GM18951 (cell line): ENCODE measurements at regions not wholly inside any gene's neighbourhood (a gene's known extent, or its start where the extent isn't known, plus 50 kb on each side); places are given as distances from the start of the nearest gene placed in this dataset.

Source experiments
- POLR2A ChIP-seq: IDR thresholded peaks from 4 replicates; pipeline ENCODE4 v1.6.1; 2011; ENCODE audit warnings: mild to moderate bottlenecking; ENCODE audit not compliant: insufficient read length, insufficient read depth; ENCODE audit errors: extremely low read depth
- in situ Hi-C: fragments of 300-500 bp; cut with MboI; formaldehyde crosslinking; loops from one replicate; pipeline ENCODE4 v1.12.0; 2022; ENCODE audit warnings: low sequenced_read_pairs, mixed read lengths, inconsistent platforms; ENCODE audit not compliant: unreplicated experiment

DNA sequence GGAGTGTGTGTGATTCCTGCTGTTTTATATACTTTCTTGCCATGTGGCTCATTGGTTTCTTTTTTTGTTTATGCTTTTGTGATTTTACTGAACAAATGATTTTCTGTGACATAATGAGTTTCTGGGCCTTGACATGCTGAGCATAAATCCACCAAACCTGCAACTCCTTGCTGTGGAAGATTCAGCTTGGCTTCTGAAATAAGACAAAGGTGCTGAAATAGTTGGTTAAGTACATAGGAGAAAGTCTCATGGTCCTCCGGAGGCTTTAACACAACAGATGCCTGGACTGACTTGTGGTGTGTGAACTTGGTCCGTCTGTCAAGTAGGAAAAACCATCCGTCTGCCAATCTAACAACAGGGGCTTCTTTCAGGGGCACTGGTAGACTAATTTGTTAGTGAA, 315.3 kb upstream of the CXCR4 start:
- in situ Hi-C loops: no loop called here
- no peak for TF ChIP-seq POLR2A

DNA sequence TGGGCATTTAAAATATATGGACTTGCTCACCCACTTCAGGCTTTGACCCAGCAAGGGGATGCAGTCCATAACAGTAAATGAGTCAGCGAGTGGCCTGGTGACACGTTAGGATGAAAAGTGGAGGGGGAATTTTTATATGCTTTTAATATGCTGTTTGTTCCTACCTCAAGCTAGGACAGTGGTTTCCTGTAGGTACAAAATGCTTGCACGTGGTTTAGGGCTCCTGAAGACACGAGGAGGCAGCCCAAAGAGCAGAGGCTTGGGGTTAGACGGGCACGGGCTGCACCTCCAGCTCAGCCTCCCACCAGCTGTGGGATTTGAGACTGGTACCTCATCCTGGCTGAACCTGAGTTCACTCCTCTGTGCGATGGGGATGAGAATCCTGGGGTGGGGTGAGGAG, 306.2 kb upstream of the CXCR4 start:
- in situ Hi-C loops: loop anchor here (25.0 kb wide), 1 partner anchor 1413 kb away; no protein-coding TSS in a partner anchor
- TF ChIP-seq POLR2A: no peak

DNA sequence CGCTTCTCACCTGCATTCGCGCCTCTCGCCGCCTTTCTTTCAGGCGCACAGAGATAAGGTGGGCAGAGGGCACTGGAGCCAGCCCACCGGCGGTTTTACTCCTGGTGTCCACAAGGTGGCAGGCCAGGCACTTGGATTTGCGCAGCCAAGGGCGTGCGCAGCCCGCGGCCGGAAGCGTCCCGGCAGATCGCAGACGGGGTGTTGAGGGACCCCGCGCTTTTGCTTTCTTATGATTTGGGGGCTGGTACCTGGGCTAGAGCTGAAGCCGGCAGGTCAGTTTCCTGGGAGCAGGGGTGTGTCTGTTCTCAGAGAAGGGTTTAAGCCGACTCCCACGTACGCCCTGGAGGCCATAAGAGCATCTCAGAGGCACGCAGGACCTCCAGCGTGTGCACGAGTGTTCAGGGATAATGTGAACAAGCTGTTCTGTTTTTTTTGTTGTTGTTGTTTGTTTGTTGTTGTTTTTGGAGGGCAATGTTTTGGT, 305.6 kb upstream of the CXCR4 start:
- in situ Hi-C loops: loop anchor here (25.0 kb wide), 1 partner anchor 1414 kb away; no protein-coding TSS in a partner anchor
- TF ChIP-seq POLR2A: no peak

DNA sequence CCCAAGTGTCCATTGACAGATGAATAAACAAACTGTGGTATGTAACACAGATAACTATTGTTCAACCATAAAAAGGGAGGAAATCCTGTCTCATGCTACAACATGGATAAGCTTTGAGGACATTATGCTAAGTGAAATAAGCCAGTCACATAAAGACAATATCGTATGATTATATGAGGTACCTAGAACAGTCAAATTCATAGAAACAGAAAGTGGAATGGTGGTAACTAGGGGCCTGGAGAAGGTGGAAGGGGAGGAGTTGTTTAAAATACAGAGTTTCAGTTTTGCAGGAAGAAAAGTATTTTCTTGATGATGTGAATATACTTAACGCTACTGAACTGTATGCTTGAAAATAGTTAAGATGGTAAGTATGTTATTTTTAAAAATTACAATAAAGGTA, 304.6 kb upstream of the CXCR4 start:
- in situ Hi-C loops: loop anchor here (25.0 kb wide), 1 partner anchor 1415 kb away; no protein-coding TSS in a partner anchor
- TF ChIP-seq POLR2A: no peak

DNA sequence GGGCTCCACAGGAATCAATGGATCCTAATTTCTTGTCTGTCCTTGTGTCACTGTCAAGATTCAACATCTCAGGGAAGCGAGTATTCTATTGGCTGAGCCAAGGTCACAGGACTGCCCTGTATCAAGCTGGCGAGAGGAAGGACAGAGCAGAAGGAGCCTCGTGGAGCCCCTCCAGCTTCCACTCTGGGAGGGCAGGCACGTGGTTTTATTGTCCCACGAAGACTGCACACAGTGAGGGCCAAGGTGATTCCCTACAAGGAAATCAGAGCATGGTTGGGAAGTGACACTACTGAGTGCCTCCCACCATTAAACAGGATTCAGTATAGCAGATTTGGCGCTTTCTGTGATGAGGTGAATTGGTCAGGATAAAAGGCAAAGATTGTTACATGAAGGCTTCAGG, 302.4 kb upstream of the CXCR4 start:
- in situ Hi-C loops: loop anchor here (25.0 kb wide), 1 partner anchor 1417 kb away; no protein-coding TSS in a partner anchor
- no peak for TF ChIP-seq POLR2A

DNA sequence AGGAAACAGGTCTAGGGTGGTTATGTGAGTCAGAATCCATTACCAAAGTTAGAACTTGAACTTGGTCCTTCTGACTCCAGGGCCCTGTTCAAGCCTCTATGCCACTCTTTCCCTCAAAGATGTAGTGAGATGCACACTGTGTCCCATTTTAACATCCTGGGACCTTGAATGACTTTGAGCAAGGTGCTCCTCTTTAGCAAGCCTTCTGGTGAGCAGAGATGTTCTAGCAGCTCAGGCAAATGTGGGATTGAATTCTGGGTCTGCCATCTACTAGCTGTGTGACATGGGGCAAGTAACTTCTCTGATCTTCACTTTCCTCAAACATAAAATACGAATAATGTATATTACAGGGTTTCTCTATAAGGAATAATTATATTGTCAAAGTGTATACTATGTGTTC, 294.0 kb upstream of the CXCR4 start:
- in situ Hi-C loops: loop anchor here (25.0 kb wide), 1 partner anchor 1425 kb away; no protein-coding TSS in a partner anchor
- no peak for TF ChIP-seq POLR2A

DNA sequence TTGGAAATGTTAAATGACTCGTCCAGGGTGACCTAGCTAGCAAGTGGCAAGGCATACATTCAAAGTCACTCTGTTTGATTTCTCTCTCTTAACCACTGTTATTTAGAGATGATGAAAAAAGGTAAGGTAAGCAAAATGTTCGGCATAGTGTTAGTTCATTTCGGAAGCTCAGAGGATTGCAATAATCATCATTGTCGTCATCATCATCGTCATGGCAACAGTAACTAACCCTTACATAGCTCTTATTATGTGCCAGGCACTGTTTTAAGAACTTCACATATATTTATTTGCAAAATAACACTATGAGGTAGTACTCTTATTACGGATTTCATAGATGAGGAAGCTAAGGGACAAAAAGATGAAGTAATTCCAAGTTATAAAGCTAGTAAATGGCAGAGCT, 292.7 kb upstream of the CXCR4 start:
- in situ Hi-C loops: loop anchor here (25.0 kb wide), 1 partner anchor 1427 kb away; no protein-coding TSS in a partner anchor

DNA sequence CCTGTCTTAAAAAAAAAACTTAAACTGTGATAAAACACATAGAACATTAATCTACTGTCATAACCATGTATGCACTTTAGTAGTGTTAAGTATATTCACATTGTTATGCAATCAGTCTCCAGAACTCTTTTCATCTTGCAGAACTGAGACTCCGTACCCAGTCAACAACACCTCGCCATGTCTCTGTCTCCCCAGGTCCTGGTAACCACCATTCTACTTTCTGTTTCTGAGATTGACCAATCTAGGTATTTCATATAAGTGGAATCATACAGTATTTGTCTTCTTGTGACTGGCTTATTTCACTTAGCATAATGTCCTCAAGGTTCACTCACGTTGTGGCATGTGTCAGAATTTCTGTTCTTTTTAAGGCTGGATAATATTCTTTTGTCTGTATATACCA, 290.8 kb upstream of the CXCR4 start:
- in situ Hi-C loops: loop anchor here (25.0 kb wide), 1 partner anchor 1429 kb away; no protein-coding TSS in a partner anchor

More for the DNA sequence above, 292.7 kb upstream of the CXCR4 start:
- no peak for TF ChIP-seq POLR2A

DNA sequence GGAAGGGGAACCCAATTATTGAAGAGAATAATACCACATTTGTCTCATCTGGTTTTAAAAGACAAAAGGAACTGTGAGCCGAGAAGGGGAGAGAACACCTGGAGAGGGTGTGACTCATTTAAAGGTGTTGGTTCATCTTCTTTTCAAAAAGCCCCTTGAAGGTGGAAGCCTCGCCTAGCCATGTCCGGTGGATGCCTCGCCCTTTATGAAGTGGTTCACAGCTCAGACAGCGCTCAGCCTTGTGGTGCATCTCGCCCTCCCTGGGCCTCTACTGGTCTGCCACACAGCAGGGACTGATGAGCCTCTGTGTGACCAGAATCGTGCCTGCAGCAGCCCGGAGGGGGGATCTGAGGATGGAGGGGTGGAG, 290.0 kb upstream of the CXCR4 start:
- in situ Hi-C loops: loop anchor here (25.0 kb wide), 1 partner anchor 1429 kb away; no protein-coding TSS in a partner anchor
- TF ChIP-seq POLR2A: no peak

More for the DNA sequence above, 290.8 kb upstream of the CXCR4 start:
- no peak for TF ChIP-seq POLR2A

DNA sequence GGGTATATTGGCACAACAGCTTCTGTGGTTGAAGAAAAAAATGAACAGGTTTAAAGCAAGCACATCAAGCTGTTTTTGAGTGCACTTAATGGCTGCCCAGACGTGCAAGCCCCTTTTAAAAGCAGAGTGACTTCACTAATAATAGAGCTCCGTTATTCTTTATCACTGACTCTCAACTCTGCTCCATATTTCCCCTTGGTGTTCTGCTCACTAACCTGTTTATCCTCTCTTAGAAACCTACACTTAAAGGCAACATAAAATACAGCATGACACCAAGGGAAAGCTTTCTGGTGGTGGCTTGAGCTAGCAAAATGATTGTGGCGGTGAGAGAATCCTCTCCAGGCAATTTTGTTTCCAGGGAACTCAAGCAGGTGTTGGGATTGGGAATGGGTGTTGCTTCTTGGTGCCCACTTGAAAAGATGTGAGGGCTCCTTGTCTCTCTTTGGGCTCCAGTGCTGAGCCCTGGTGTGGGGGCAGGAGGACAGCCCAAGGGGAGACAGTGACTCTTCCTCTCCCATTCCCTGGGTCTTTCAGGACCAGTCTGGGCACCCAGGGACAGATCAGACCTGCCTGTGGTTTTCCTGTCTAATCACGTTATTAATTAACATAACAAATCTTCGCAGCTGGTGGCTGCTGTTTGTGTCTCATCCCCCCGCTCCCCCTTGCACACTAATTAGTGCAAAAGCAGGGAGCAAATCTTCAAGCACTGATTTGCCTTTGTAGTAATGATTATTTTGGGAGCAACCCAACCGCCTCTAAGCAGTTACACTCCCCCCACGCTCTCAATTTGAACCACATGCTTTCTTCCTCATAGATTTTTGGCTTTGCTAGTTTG, 289.4 kb upstream of the CXCR4 start:
- no peak for TF ChIP-seq POLR2A
- in situ Hi-C loops: loop anchor here (25.0 kb wide), 1 partner anchor 1430 kb away; no protein-coding TSS in a partner anchor

DNA sequence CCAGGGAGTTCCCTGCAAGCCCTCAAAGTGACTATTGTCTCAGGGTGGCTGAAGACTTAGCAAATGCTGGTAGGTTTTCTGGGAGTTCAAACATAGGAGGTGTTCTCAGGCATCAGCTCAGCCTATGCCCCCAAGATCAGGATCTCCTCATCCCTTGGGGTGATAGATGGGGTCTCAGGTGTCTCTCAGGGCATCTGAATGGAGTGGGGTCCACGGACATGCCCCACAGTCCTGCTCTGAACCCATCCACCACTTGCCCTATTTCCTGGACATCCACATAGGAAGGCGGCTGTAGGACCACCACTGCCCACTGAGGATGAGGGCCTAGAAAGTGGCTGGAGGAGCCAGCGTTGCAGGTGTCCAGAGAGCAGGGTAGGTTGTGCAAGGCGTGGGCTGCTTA, 287.0 kb upstream of the CXCR4 start:
- in situ Hi-C loops: loop anchor here (25.0 kb wide), 1 partner anchor 1432 kb away; no protein-coding TSS in a partner anchor
- no peak for TF ChIP-seq POLR2A

DNA sequence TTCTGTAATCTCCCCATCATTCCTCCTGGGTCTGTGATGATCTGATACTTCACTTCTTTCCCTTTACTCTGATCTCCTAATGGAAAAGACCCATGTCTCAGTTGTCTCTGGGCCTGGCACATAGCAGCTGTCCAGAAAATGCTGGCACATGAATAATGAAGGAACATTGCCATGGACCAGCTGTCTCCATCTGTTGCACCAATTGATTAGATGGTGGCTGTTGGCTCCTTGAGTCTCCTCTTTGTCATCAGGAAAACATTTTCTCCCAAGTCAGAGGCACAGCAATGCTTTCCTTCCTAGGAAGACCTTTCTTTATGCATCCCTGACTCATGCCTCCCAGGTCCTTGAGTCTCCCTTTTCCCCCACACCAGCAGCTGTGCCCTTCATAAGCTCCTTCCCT, 286.2 kb upstream of the CXCR4 start:
- no peak for TF ChIP-seq POLR2A
- in situ Hi-C loops: loop anchor here (25.0 kb wide), 1 partner anchor 1433 kb away; no protein-coding TSS in a partner anchor

DNA sequence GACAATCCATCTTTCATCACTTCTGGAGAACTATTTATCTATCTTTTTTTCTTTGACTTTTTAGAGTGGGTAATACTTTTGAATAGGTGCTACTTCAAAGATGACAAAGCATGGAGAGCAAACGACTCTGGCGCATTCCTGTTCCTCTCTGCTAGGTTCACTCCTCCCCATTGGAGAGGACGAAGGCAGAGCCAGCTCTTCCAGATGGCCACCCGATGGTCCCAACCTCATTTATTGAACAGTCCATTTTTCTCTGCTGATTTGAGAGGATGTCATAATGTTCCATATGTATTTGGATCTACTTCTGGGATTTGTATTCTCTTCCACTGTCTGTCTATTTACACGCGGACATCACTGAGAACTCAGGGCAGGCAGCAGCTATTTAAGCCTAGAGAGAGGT, 284.3 kb upstream of the CXCR4 start:
- no peak for TF ChIP-seq POLR2A
- in situ Hi-C loops: loop anchor here (25.0 kb wide), 1 partner anchor 1435 kb away; no protein-coding TSS in a partner anchor
